Endothelial cell of umbilical vein (primary cell): ENCODE measurements at regions not wholly inside any gene's neighbourhood (a gene's known extent, or its start where the extent isn't known, plus 50 kb on each side); places are given as distances from the start of the nearest gene placed in this dataset.

Source experiments
- BruUV-seq: library from RNA; stranded (reverse); fragments of 400-500 nt; replicated peaks from 2 replicates; lab custom pipeline; 2021; lab: Mats Ljungman, UMichigan
- CTCF ChIA-PET: fragments of 300-600, 350-600 bp; sonication (Branson Sonifier 250); formaldehyde crosslinking; loops from one replicate; lab custom pipeline; 2021; ENCODE audit warnings: antibody characterized with exemption, inconsistent platforms; lab: Charles Lee
- POLR2A ChIA-PET: fragments of 300-600, 350-600 bp; sonication (Branson Sonifier 250); formaldehyde crosslinking; loops from one replicate; lab custom pipeline; 2021; ENCODE audit warnings: antibody characterized with exemption, inconsistent platforms; lab: Charles Lee
- DNase-seq: peaks from one replicate; pipeline ENCODE4 v3.0.0-alpha.2; 2011; ENCODE audit warnings: low read depth, low spot score
- FAIRE-seq: peaks from 2 replicates; lab custom pipeline; 2011; peaks lifted over from hg19 to GRCh38; lab: Jason Lieb, UNC
- H2AFZ ChIP-seq: 2 replicates; pipeline ENCODE4 v1.6.0; 2012; ENCODE audit warnings: low read depth, low read length, control low read depth, inconsistent platforms
- H3K27ac ChIP-seq: 2 replicates; pipeline ENCODE4 v1.5.1; 2011; ENCODE audit warnings: low read depth, mild to moderate bottlenecking, control low read depth, low read length, moderate library complexity; ENCODE audit not compliant: insufficient read depth
- H3K27me3 ChIP-seq, 2 experiments: 2 replicates each; pipeline versions ENCODE4 v1.6.0 to v1.6.1; 2011; ENCODE audit warnings: low read length in 2 of 2, mixed read lengths in 1 of 2; ENCODE audit not compliant: control insufficient read depth in 2 of 2, insufficient read depth in 2 of 2
- H3K36me3 ChIP-seq, 2 experiments: 2 replicates in 1 of 2; 3 replicates in 1 of 2; pipeline ENCODE4 v1.5.1; 2011; ENCODE audit warnings: low read length in 2 of 2, mild to moderate bottlenecking in 1 of 2, moderate library complexity in 1 of 2; ENCODE audit not compliant: control insufficient read depth in 2 of 2, insufficient read depth in 2 of 2; ENCODE audit errors: extremely low read depth in 1 of 2
- H3K4me1 ChIP-seq: 3 replicates; pipeline ENCODE4 v1.5.1; 2011; ENCODE audit warnings: mild to moderate bottlenecking, low read length; ENCODE audit not compliant: control insufficient read depth, insufficient read depth; ENCODE audit errors: extremely low read depth
- H3K4me2 ChIP-seq: 2 replicates; pipeline ENCODE4 v1.6.1; 2011; ENCODE audit warnings: low read length, control low read depth, mixed read lengths; ENCODE audit not compliant: insufficient read depth
- H3K4me3 ChIP-seq, 3 experiments: fragments of 200-600 bp in 1 of 3; sonication (generic), shearing (Covaris generic) in 1 of 3; replicated peaks in 1 of 3; 2 replicates each; pipeline ENCODE4 v1.5.1; 2011 to 2016; ENCODE audit warnings: control low read depth in 3 of 3, low read length in 3 of 3, mild to moderate bottlenecking in 2 of 3, inconsistent platforms in 1 of 3, low read depth in 1 of 3, moderate library complexity in 1 of 3; ENCODE audit not compliant: insufficient read depth in 1 of 3
- H3K79me2 ChIP-seq: 2 replicates; pipeline ENCODE4 v1.6.0; 2012; ENCODE audit warnings: low read length, inconsistent platforms; ENCODE audit not compliant: control insufficient read depth, insufficient read depth
- H3K9ac ChIP-seq: replicated peaks from 2 replicates; pipeline ENCODE3; 2011; ENCODE audit warnings: low read length, control low read depth; ENCODE audit not compliant: insufficient read depth; ENCODE audit errors: extremely low read depth
- H3K9me1 ChIP-seq: replicated peaks from 3 replicates; pipeline ENCODE4 v1.6.0; 2011; ENCODE audit warnings: mild to moderate bottlenecking, low read length; ENCODE audit not compliant: control insufficient read depth, insufficient read depth; ENCODE audit errors: extremely low read depth
- H3K9me3 ChIP-seq: replicated peaks from 2 replicates; pipeline ENCODE4 v1.5.1; 2012; ENCODE audit warnings: low read length, inconsistent platforms; ENCODE audit not compliant: control insufficient read depth, insufficient read depth
- H4K20me1 ChIP-seq: replicated peaks from 2 replicates; pipeline ENCODE3; 2011; ENCODE audit warnings: mild to moderate bottlenecking, low read length; ENCODE audit not compliant: control insufficient read depth, insufficient read depth; ENCODE audit errors: extremely low read depth
- CTCF ChIP-seq, 2 donors: IDR thresholded peaks; 1 replicate in 1 of 2; 2 replicates in 1 of 2; pipeline ENCODE4 v1.5.1; 2011; ENCODE audit warnings: low read length in 2 of 2, mild to moderate bottlenecking in 2 of 2, moderate library complexity in 2 of 2, control low read depth in 1 of 2, inconsistent platforms in 1 of 2, low read depth in 1 of 2; ENCODE audit not compliant: insufficient read depth in 1 of 2; ENCODE audit errors: extremely low read depth in 1 of 2
- FOS ChIP-seq: IDR thresholded peaks from 2 replicates; pipeline ENCODE4 v1.6.1; 2011; ENCODE audit warnings: mild to moderate bottlenecking, low read length, moderate library complexity, borderline replicate concordance; ENCODE audit not compliant: insufficient read depth
- MAX ChIP-seq: IDR thresholded peaks from 2 replicates; pipeline ENCODE4 v1.6.1; 2011; ENCODE audit not compliant: insufficient read depth, insufficient read length
- POLR2AphosphoS5 ChIP-seq: IDR thresholded peaks from 2 replicates; pipeline ENCODE4 v1.6.1; 2012; ENCODE audit warnings: low read depth, mild to moderate bottlenecking, control low read depth, low read length, moderate library complexity; ENCODE audit not compliant: insufficient read depth
- dilution Hi-C: fragments of 300-500 bp; cut with MboI; formaldehyde crosslinking; loops from one replicate; pipeline ENCODE4 v1.15.0; 2019; ENCODE audit warnings: low sequenced_read_pairs; ENCODE audit not compliant: extremely low pct_ligation_motif_present
- intact Hi-C: fragments of 100-400 bp; cut with micrococcal nuclease; formaldehyde crosslinking; loops from one replicate; pipeline ENCODE4 v1.10.0; 2022

GRCh38 chr1:170863621-170864020, 71.7 kb upstream of the MROH9 start:
- Histone ChIP-seq H3K27me3 (no peaks in the 10 kb centered on the region), H3K4me3 (no peak overlapping the region), H3K27ac (no peak overlapping the region), H3K4me2 (no peak overlapping the region), H2AFZ (no peak overlapping the region), H3K36me3 (no peaks in the 10 kb centered on the region), H3K9me1 (no peaks in the 10 kb centered on the region), H3K9me3 (no peaks in the 10 kb centered on the region), H3K4me1 (no peaks in the 10 kb centered on the region), H3K79me2 (no peaks in the 10 kb centered on the region), H4K20me1 (no peaks in the 10 kb centered on the region), H3K9ac (no peak overlapping the region)
- BruUV-seq: no TSS peak
- dilution Hi-C loops (no loop called here), intact Hi-C loops (no loop called here)
- POLR2A ChIA-PET: no interaction called here
- DNase-seq: no peak
- TF ChIP-seq POLR2AphosphoS5 (no peak), FOS (no peak)
- no peak for FAIRE-seq
- CTCF ChIA-PET: interaction anchor here (1.1 kb wide), 1 partner anchor 12 kb away, joined by 3 read pairs; no protein-coding TSS in a partner anchor

- DNase-seq (no peak), FAIRE-seq (no peak)
- H4K20me1 ChIP-seq: no peaks in the 10 kb centered on the region
- H3K4me2 ChIP-seq: no peak overlapping the region
- no peak for TF ChIP-seq MAX
- TF ChIP-seq CTCF (IDR thresholded peaks at IDR 0.05; ENCODE audit: extremely low read depth in 1 of 2, insufficient read depth in 1 of 2, low read depth in 1 of 2, low read length in 2 of 2): no peak
- TF ChIP-seq FOS: no peak
- no peaks in the 10 kb centered on the region for H3K79me2 ChIP-seq
- no peak overlapping the region for H2AFZ ChIP-seq
- H3K36me3 ChIP-seq: no peaks in the 10 kb centered on the region
- no peaks in the 10 kb centered on the region for H3K9me1 ChIP-seq
- no peak overlapping the region for H3K9ac ChIP-seq
- no TSS peak for BruUV-seq
- no peak overlapping the region for H3K4me3 ChIP-seq
- H3K27me3 ChIP-seq: no peaks in the 10 kb centered on the region
- no peaks in the 10 kb centered on the region for H3K4me1 ChIP-seq
- ChIA-PET POLR2A (no interaction called here), CTCF (interaction anchor here (1.1 kb wide), 1 partner anchor 11 kb away, joined by 3 read pairs; no protein-coding TSS in a partner anchor)
- H3K27ac ChIP-seq: no peak overlapping the region
- dilution Hi-C loops (no loop called here), intact Hi-C loops (no loop called here)
- H3K9me3 ChIP-seq: no peaks in the 10 kb centered on the region
Observed at GRCh38 chr1:170864238-170864637, 71.1 kb upstream of the MROH9 start.
